A549 (cell line): ENCODE measurements at regions not wholly inside any gene's neighbourhood (a gene's known extent, or its start where the extent isn't known, plus 50 kb on each side); places are given as distances from the start of the nearest gene placed in this dataset.

Experiments used
- ATOH8 ChIP-seq: fragments of 250-450 bp; sonication (Bioruptor Pico); IDR thresholded peaks from 2 replicates; pipeline ENCODE4 v1.5.0; 2020; ENCODE audit warnings: low read depth, mild to moderate bottlenecking, moderate library complexity
- BHLHE40 ChIP-seq: IDR thresholded peaks from 2 replicates; pipeline ENCODE4 v1.6.1; 2012; ENCODE audit warnings: low read depth, low read length, inconsistent platforms
- CEBPB ChIP-seq, 2 experiments: fragments of >200 bp in 1 of 2; sonication (Bioruptor Twin) in 1 of 2; formaldehyde crosslinking in 1 of 2; IDR thresholded peaks; 2 replicates each; pipeline ENCODE4 v1.6.1; 2012 to 2016
- CTCF ChIP-seq: fragments of >200 bp; sonication (Bioruptor Twin); formaldehyde crosslinking; IDR thresholded peaks from 3 replicates; pipeline ENCODE4 v1.5.1; 2016
- EHF ChIP-seq: fragments of 250-450 bp; sonication (Bioruptor Pico); IDR thresholded peaks from 2 replicates; pipeline ENCODE4 v1.5.0; 2020; ENCODE audit warnings: mild to moderate bottlenecking
- HDAC2 ChIP-seq: fragments of 200-600 bp; sonication (generic); IDR thresholded peaks from 2 replicates; pipeline ENCODE4 v1.6.1; 2016
- HOXB13 ChIP-seq: fragments of 250-450 bp; sonication (Bioruptor Pico); IDR thresholded peaks from 2 replicates; pipeline ENCODE4 v1.5.0; 2020; ENCODE audit warnings: low read depth, mild to moderate bottlenecking, moderate library complexity
- MAFK ChIP-seq: fragments of 450-650 bp; IDR thresholded peaks from 2 replicates; pipeline ENCODE4 v1.6.1; 2014; ENCODE audit not compliant: partially characterized antibody
- MAX ChIP-seq: IDR thresholded peaks from 2 replicates; pipeline ENCODE4 v1.6.1; 2012
- POLR2A ChIP-seq: IDR thresholded peaks from 2 replicates; pipeline ENCODE4 v1.6.1; 2012; ENCODE audit warnings: mild to moderate bottlenecking, low read length
- POLR2AphosphoS2 ChIP-seq: conservative IDR thresholded peaks from 2 replicates; pipeline ENCODE4 v1.6.1; 2012; ENCODE audit warnings: low read length, improper control_type of control experiment, inconsistent platforms
- RAD21 ChIP-seq, 2 experiments: fragments of >200 bp in 1 of 2; sonication (Bioruptor Twin) in 1 of 2; formaldehyde crosslinking in 1 of 2; IDR thresholded peaks in 1 of 2; conservative IDR thresholded peaks in 1 of 2; 2 replicates in 1 of 2; 3 replicates in 1 of 2; pipeline ENCODE4 v1.6.1; 2012 to 2018; ENCODE audit warnings: inconsistent platforms in 1 of 2
- SMC3 ChIP-seq: fragments of >200 bp; sonication (Bioruptor Twin); formaldehyde crosslinking; IDR thresholded peaks from 3 replicates; pipeline ENCODE4 v1.6.1; 2018; ENCODE audit warnings: inconsistent platforms
- TP53 ChIP-seq: fragments of 250-450 bp; sonication (Bioruptor Pico); IDR thresholded peaks from 2 replicates; pipeline ENCODE4 v1.5.0; 2021; ENCODE audit warnings: mild to moderate bottlenecking, moderate library complexity

GRCh38 chr9:95756101-95756500 lies 119.4 kb upstream of the ERCC6L2 start:
- TF ChIP-seq HDAC2 (no peak), MAFK (no peak), ATOH8 (CRISPR knock-in tag) (no peak), MAX (no peak), CTCF (no peak), HOXB13 (CRISPR knock-in tag) (no peak), CEBPB (IDR thresholded peaks at IDR 0.05) (no peak), POLR2AphosphoS2 (no peak), POLR2A (no peak), SMC3 (no peak), BHLHE40 (no peak), EHF (CRISPR knock-in tag) (no peak), TP53 (CRISPR knock-in tag) (no peak), RAD21 (conservative IDR thresholded peaks at IDR 0.05 in 1 of 2, IDR thresholded peaks at IDR 0.05 in 1 of 2) (no peak)
